ENCODE measurements at regions not wholly inside any gene's neighbourhood (a gene's known extent, or its start where the extent isn't known, plus 50 kb on each side); places are given as distances from the start of the nearest gene placed in this dataset.

DNA sequence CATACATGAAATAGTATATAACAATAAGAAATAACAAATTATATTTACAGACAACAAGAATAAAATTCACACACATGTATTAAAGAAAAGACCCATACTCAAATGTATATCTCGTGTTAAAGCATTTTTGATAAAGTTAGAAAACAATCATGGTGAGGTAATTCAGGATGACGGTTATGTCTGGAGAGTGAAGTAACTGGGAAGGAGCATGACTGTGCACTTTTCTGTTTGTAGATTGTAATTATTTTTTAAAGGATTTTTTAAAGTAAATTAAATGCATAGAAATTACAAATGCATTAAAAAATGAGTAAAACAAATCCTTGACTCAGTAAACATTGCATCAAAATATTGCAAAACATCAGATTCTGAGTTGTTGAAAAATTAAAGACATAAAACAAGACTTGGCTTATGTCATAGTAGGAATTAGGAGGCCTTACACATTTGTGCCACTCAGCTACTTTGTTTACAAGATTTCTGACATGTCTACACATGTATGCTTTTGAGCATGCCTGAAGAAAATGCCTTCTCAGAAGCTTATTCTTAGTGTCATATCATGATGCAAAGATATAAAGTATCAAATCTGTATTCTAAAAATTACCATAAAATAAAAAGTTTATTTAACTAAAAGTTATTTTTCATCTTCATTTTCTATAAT is 1325.1 kb downstream of the SLC16A7 start:
- TF ChIP-seq, protein P1, sequence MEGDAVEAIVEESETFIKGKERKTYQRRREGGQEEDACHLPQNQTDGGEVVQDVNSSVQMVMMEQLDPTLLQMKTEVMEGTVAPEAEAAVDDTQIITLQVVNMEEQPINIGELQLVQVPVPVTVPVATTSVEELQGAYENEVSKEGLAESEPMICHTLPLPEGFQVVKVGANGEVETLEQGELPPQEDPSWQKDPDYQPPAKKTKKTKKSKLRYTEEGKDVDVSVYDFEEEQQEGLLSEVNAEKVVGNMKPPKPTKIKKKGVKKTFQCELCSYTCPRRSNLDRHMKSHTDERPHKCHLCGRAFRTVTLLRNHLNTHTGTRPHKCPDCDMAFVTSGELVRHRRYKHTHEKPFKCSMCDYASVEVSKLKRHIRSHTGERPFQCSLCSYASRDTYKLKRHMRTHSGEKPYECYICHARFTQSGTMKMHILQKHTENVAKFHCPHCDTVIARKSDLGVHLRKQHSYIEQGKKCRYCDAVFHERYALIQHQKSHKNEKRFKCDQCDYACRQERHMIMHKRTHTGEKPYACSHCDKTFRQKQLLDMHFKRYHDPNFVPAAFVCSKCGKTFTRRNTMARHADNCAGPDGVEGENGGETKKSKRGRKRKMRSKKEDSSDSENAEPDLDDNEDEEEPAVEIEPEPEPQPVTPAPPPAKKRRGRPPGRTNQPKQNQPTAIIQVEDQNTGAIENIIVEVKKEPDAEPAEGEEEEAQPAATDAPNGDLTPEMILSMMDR (conservative IDR thresholded peaks at IDR 0.05; ENCODE audit: low read length) = no peak
- no peak for TF ChIP-seq EZH2phosphoT487 (IDR thresholded peaks at IDR 0.05; ENCODE audit: borderline replicate concordance)

Data from Loucy (cell line).